ENCODE measurements at regions not wholly inside any gene's neighbourhood (a gene's known extent, or its start where the extent isn't known, plus 50 kb on each side); places are given as distances from the start of the nearest gene placed in this dataset.

DNA sequence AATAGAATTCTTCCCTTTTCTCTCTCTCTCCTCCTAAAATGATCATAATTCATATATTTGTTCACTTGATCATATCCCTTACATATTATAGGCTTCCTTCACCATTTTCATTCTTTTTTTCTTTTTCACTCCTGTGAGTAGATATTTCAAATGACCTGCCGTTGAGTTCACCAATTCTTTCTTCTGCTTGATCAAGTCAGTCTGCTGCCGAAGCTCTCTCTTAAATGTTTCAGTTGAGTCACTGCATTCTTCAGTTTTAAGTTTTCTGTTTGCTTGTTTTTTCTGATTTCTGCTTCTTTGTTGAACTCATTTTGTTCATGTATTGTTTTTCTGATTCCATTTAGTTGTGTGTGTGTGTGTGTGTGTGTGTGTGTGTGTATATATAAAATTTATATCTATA lies 354.3 kb downstream of the GPAT3 start:
- H3K27ac Mint-ChIP-seq (ENCODE audit: unreplicated experiment) = no peak overlapping the region
- H3K9me3 Mint-ChIP-seq (ENCODE audit: low read depth, unreplicated experiment) = no peaks in the 10 kb centered on the region
- H3K4me3 Mint-ChIP-seq (ENCODE audit: low read depth, unreplicated experiment) = no peak overlapping the region
- CTCF ChIA-PET = interaction anchor here (0.6 kb wide), 1 partner anchor 334 kb away, joined by 3 read pairs; no protein-coding TSS in a partner anchor
- H3K27me3 Mint-ChIP-seq (ENCODE audit: unreplicated experiment) = peaks cover 21% of the 10 kb centered on the region
- H3K4me1 Mint-ChIP-seq (ENCODE audit: low read depth, unreplicated experiment) = peaks cover 14% of the 10 kb centered on the region
- TF ChIP-seq, protein P1, sequence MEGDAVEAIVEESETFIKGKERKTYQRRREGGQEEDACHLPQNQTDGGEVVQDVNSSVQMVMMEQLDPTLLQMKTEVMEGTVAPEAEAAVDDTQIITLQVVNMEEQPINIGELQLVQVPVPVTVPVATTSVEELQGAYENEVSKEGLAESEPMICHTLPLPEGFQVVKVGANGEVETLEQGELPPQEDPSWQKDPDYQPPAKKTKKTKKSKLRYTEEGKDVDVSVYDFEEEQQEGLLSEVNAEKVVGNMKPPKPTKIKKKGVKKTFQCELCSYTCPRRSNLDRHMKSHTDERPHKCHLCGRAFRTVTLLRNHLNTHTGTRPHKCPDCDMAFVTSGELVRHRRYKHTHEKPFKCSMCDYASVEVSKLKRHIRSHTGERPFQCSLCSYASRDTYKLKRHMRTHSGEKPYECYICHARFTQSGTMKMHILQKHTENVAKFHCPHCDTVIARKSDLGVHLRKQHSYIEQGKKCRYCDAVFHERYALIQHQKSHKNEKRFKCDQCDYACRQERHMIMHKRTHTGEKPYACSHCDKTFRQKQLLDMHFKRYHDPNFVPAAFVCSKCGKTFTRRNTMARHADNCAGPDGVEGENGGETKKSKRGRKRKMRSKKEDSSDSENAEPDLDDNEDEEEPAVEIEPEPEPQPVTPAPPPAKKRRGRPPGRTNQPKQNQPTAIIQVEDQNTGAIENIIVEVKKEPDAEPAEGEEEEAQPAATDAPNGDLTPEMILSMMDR (IDR thresholded peaks at IDR 0.05; ENCODE audit: unreplicated experiment) = no peak
- DNase-seq = no peak
- H3K36me3 Mint-ChIP-seq (ENCODE audit: insufficient read depth, unreplicated experiment) = no peaks in the 10 kb centered on the region
- intact Hi-C loops (cut with micrococcal nuclease; ENCODE audit: unreplicated experiment) = no loop called here
- no TSS peak for BruUV-seq (replicated peaks)

DNA sequence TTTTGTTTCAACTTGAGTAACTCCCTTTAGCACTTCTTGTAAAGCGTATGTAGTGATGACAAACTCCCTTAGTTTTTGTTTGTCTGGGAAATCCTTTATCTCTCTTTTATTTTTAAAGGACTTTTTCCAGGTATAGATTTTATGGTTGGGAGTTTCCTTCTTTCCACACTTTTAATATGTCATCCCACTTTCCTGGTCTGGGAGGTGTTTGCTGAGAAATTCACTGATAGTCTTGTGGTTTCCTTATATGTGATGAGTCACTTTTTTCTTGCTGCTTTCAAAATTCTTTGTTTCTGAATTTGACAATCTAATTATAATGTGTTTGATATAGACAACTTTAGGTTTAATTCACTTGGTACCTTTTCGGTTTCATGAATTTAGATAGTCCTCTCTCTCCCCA lies 353.9 kb downstream of the GPAT3 start:
- H3K4me3 Mint-ChIP-seq (ENCODE audit: low read depth, unreplicated experiment) = no peak overlapping the region

DNA sequence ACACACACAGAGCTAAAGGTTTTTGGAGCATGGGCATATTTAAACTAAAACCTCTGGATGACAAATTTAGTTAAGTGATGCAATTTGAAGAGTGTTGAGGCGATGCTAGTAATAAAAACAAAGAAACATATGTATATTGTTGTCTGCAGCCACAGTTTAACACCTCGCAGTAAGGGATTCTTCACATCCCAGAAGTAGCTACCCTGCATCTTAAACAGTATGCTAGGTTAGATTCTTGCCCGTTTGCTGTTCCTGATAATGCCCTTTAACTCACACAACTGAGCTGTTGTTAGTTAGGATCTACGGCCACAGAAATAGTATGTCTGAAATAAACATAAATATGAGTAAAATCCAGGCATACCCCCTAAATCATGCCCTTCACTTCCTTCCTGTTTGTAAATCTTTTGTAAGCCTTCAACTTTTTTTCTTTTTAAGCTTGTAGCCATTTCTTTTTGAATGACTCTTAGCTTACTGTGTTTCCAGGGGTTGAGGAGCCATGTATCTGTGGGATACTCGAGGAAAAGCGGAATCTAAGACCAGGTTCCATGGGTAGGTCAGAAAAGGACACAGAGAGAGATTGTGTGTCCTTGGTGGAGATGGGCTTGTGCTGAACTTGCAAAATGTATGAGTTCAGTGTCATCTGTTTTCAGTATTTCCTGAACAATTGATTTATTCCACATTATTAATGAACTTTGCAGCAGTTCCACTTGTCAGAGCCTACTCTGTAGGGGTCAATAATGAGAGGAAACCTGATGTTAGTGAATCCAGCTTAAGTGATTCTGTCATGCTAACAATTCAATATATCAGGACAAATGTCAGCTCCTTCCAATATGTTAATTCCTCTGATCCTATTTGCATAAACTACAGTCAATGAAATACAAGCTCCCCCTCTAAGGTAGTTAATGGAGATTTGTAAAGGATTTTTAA lies 349.6 kb downstream of the GPAT3 start:
- peaks cover 8% of the 10 kb centered on the region for H3K4me1 Mint-ChIP-seq (ENCODE audit: low read depth, unreplicated experiment)
- H3K27me3 Mint-ChIP-seq (ENCODE audit: unreplicated experiment) = no peaks in the 10 kb centered on the region
- H3K27ac Mint-ChIP-seq (ENCODE audit: unreplicated experiment) = no peak overlapping the region
- BruUV-seq (replicated peaks) = no TSS peak
- DNase-seq = no peak
- no peak overlapping the region for H3K4me3 Mint-ChIP-seq (ENCODE audit: low read depth, unreplicated experiment)
- TF ChIP-seq, protein P1 (IDR thresholded peaks at IDR 0.05; ENCODE audit: unreplicated experiment) = no peak
- no peaks in the 10 kb centered on the region for H3K9me3 Mint-ChIP-seq (ENCODE audit: low read depth, unreplicated experiment)
- no peaks in the 10 kb centered on the region for H3K36me3 Mint-ChIP-seq (ENCODE audit: insufficient read depth, unreplicated experiment)
- CTCF ChIA-PET = interaction anchor here (0.6 kb wide), 1 partner anchor 34 kb away, joined by 4 read pairs; no protein-coding TSS in a partner anchor
- intact Hi-C loops (cut with micrococcal nuclease; ENCODE audit: unreplicated experiment) = no loop called here

More for the DNA sequence above, 353.9 kb downstream of the GPAT3 start:
- Mint-ChIP-seq H3K27ac (ENCODE audit: unreplicated experiment) (no peak overlapping the region), H3K4me1 (ENCODE audit: low read depth, unreplicated experiment) (peaks cover 14% of the 10 kb centered on the region), H3K36me3 (ENCODE audit: insufficient read depth, unreplicated experiment) (no peaks in the 10 kb centered on the region), H3K9me3 (ENCODE audit: low read depth, unreplicated experiment) (no peaks in the 10 kb centered on the region), H3K27me3 (ENCODE audit: unreplicated experiment) (peaks cover 21% of the 10 kb centered on the region)
- BruUV-seq (replicated peaks) = no TSS peak
- DNase-seq = no peak
- CTCF ChIA-PET = interaction anchor here (0.6 kb wide), 1 partner anchor 334 kb away, joined by 3 read pairs; no protein-coding TSS in a partner anchor
- intact Hi-C loops (cut with micrococcal nuclease; ENCODE audit: unreplicated experiment) = no loop called here
- TF ChIP-seq, protein P1 (IDR thresholded peaks at IDR 0.05; ENCODE audit: unreplicated experiment) = no peak

DNA sequence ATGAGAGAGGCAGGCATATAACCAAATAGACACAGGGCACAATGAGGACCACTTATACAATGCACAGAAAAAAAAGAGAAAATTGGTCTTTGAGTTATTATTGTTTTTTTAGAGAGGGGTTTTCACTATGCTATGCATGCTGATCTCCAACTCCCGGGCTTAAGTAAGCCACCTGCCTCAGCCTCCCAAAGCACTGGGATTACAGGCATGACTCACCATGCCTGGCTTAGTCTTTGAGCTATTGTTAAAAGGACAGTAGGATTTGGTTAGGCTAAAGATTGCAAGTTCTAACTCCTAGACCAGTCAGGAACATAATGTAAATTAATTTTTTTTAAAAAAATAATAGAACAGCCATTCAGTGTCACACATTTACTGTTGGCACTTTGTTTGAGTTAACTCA lies 340.1 kb downstream of the GPAT3 start:
- DNase-seq = no peak
- Mint-ChIP-seq H3K27me3 (ENCODE audit: unreplicated experiment) (no peaks in the 10 kb centered on the region), H3K27ac (ENCODE audit: unreplicated experiment) (no peak overlapping the region), H3K36me3 (ENCODE audit: insufficient read depth, unreplicated experiment) (no peaks in the 10 kb centered on the region), H3K4me1 (ENCODE audit: low read depth, unreplicated experiment) (no peaks in the 10 kb centered on the region), H3K4me3 (ENCODE audit: low read depth, unreplicated experiment) (no peak overlapping the region), H3K9me3 (ENCODE audit: low read depth, unreplicated experiment) (no peaks in the 10 kb centered on the region)
- no TSS peak for BruUV-seq (replicated peaks)
- intact Hi-C loops (cut with micrococcal nuclease; ENCODE audit: unreplicated experiment) = no loop called here
- TF ChIP-seq, protein P1 (IDR thresholded peaks at IDR 0.05; ENCODE audit: unreplicated experiment) = no peak
- CTCF ChIA-PET = interaction anchor here (0.6 kb wide), 1 partner anchor 543 kb away, joined by 5 read pairs; no protein-coding TSS in a partner anchor
